Loucy (cell line): ENCODE measurements at regions not wholly inside any gene's neighbourhood (a gene's known extent, or its start where the extent isn't known, plus 50 kb on each side); places are given as distances from the start of the nearest gene placed in this dataset.
"Not testable (repeated sequence)": the region's sequence is repeated elsewhere in the genome, so short reads cannot be mapped to it uniquely, and the experiment has no call there.

ENCODE experiments used
- H2AFZ ChIP-seq: fragments of 200-600 bp; sonication (generic); 2 replicates; pipeline ENCODE4 v1.6.0; 2016; ENCODE audit warnings: antibody characterized with exemption, mild to moderate bottlenecking, low read length, moderate library complexity
- H3F3A ChIP-seq: fragments of 200-600 bp; 2 replicates; pipeline ENCODE4 v1.6.0; 2016; ENCODE audit warnings: antibody characterized with exemption, low read depth, mild to moderate bottlenecking
- H3K27me3 ChIP-seq: fragments of 200-600 bp; sonication (generic); 2 replicates; pipeline ENCODE4 v1.6.1; 2014; ENCODE audit warnings: low read length, mild to moderate bottlenecking; ENCODE audit not compliant: insufficient read depth, poor library complexity, severe bottlenecking
- H3K36me3 ChIP-seq: fragments of 200-600 bp; sonication (generic); 2 replicates; pipeline ENCODE4 v1.6.1; 2016; ENCODE audit warnings: low read length; ENCODE audit not compliant: insufficient read depth
- H3K4me1 ChIP-seq: fragments of 200-600 bp; sonication (generic); 2 replicates; pipeline ENCODE4 v1.5.1; 2014; ENCODE audit warnings: low read length, mild to moderate bottlenecking; ENCODE audit not compliant: insufficient read depth, poor library complexity, severe bottlenecking
- H3K4me2 ChIP-seq: fragments of 200-600 bp; sonication (generic); 2 replicates; pipeline ENCODE4 v1.6.0; 2014; ENCODE audit warnings: antibody characterized with exemption, low read length, low read depth, mild to moderate bottlenecking; ENCODE audit not compliant: poor library complexity, severe bottlenecking
- H3K4me3 ChIP-seq: fragments of 200-600 bp; sonication (generic); 2 replicates; pipeline ENCODE4 v1.5.1; 2014; ENCODE audit warnings: low read length, mild to moderate bottlenecking, mixed read lengths; ENCODE audit not compliant: poor library complexity, severe bottlenecking
- H3K79me2 ChIP-seq: fragments of 200-600 bp; sonication (generic); 2 replicates; pipeline ENCODE4 v1.6.1; 2014; ENCODE audit warnings: low read length; ENCODE audit not compliant: insufficient read depth
- H3K9ac ChIP-seq: fragments of 200-600 bp; sonication (generic); 2 replicates; pipeline ENCODE4 v1.6.0; 2014; ENCODE audit warnings: mild to moderate bottlenecking, low read depth, low read length, moderate library complexity; ENCODE audit not compliant: poor library complexity, severe bottlenecking
- H3K9me2 ChIP-seq: fragments of 200-600 bp; sonication (generic); replicated peaks from 2 replicates; pipeline ENCODE4 v1.6.1; 2016; ENCODE audit warnings: low read depth, low read length, mixed read lengths
- H3K9me3 ChIP-seq: fragments of 200-600 bp; sonication (generic); 2 replicates; pipeline ENCODE4 v1.6.1; 2014; ENCODE audit warnings: mild to moderate bottlenecking, antibody characterized with exemption, low read length, low read depth; ENCODE audit not compliant: insufficient read depth
- H4K20me1 ChIP-seq: fragments of 200-600 bp; sonication (generic); 2 replicates; pipeline ENCODE4 v1.6.0; 2014; ENCODE audit warnings: antibody characterized with exemption, low read length, mild to moderate bottlenecking; ENCODE audit not compliant: insufficient read depth, poor library complexity, severe bottlenecking
- EZH2phosphoT487 ChIP-seq: fragments of 200-600 bp; IDR thresholded peaks from 2 replicates; pipeline ENCODE4 v1.6.1; 2018; ENCODE audit warnings: antibody characterized with exemption, mild to moderate bottlenecking, moderate library complexity, borderline replicate concordance
- TF ChIP-seq, protein P1 (sequence below): fragments of 200-600 bp; sonication (generic); conservative IDR thresholded peaks from 2 replicates; pipeline ENCODE4 v1.5.1; 2014; ENCODE audit warnings: mild to moderate bottlenecking, antibody characterized with exemption, low read length

GRCh38 chr6:85715797-85716196, 73.1 kb upstream of the SYNCRIP start:
- no peak overlapping the region for H3K9ac ChIP-seq
- H3K4me2 ChIP-seq, result no peak overlapping the region
- no peak for TF ChIP-seq EZH2phosphoT487
- TF ChIP-seq, protein P1, sequence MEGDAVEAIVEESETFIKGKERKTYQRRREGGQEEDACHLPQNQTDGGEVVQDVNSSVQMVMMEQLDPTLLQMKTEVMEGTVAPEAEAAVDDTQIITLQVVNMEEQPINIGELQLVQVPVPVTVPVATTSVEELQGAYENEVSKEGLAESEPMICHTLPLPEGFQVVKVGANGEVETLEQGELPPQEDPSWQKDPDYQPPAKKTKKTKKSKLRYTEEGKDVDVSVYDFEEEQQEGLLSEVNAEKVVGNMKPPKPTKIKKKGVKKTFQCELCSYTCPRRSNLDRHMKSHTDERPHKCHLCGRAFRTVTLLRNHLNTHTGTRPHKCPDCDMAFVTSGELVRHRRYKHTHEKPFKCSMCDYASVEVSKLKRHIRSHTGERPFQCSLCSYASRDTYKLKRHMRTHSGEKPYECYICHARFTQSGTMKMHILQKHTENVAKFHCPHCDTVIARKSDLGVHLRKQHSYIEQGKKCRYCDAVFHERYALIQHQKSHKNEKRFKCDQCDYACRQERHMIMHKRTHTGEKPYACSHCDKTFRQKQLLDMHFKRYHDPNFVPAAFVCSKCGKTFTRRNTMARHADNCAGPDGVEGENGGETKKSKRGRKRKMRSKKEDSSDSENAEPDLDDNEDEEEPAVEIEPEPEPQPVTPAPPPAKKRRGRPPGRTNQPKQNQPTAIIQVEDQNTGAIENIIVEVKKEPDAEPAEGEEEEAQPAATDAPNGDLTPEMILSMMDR, result no peak
- H4K20me1 ChIP-seq, result no peaks in the 10 kb centered on the region
- H3K4me3 ChIP-seq, result no peak overlapping the region
- H3K79me2 ChIP-seq, result no peaks in the 10 kb centered on the region
- no peaks in the 10 kb centered on the region for H3F3A ChIP-seq
- no peaks in the 10 kb centered on the region for H3K36me3 ChIP-seq
- H3K9me3 ChIP-seq, result peaks cover 4% of the 10 kb centered on the region; the same call in 1 of the 2 replicates
- H2AFZ ChIP-seq, result no peak overlapping the region
- no peaks in the 10 kb centered on the region for H3K9me2 ChIP-seq
- H3K27me3 ChIP-seq, result no peaks in the 10 kb centered on the region
- no peaks in the 10 kb centered on the region for H3K4me1 ChIP-seq

DNA sequence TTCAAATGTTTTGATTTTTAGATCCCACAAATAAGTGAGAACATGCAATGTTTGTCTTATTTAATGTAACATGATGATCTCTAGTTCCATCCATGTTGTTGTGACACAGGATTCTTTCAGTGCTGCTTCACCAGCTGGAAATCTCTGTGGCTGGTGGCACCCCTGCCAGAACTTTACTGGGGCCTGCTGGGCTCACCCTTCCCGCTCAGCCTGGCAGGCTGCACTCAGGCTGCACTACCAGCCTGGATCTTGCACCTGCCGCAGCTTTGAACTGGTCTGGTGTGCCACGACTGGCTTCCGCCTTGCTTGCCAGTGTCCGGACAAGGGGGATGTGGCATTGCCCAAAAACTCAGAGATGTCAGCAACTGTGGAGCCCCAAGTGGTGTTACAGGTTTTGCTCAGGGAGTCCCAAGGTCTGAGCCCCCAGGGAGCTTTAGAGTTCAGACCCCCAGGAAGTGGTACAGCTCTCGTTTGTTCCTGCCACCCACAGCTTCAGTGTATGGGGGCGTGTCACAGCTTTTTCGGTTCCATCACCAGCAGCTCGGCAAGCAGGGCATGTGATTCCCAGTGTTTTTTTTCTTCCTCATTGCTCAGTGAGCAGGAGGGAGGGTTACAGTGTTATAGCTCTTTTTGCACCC, 72.3 kb upstream of the SYNCRIP start:
- no peak overlapping the region for H3K4me2 ChIP-seq

GRCh38 chr6:85712346-85712745, 69.7 kb upstream of the SYNCRIP start:
- Histone ChIP-seq H3K79me2 (no peaks in the 10 kb centered on the region), H3K9ac (no peak overlapping the region), H3K4me3 (no peak overlapping the region), H2AFZ (no peak overlapping the region), H3F3A (no peaks in the 10 kb centered on the region), H3K27me3 (no peaks in the 10 kb centered on the region), H3K4me1 (no peaks in the 10 kb centered on the region), H4K20me1 (no peaks in the 10 kb centered on the region), H3K9me2 (no peaks in the 10 kb centered on the region), H3K4me2 (no peak overlapping the region), H3K9me3 (peaks cover 4% of the 10 kb centered on the region; the same call in 1 of the 2 replicates), H3K36me3 (no peaks in the 10 kb centered on the region)
- TF ChIP-seq, protein P1, result no peak
- no peak for TF ChIP-seq EZH2phosphoT487

More for the DNA sequence above, 72.3 kb upstream of the SYNCRIP start:
- H3K79me2 ChIP-seq, result no peaks in the 10 kb centered on the region
- H3K36me3 ChIP-seq, result no peaks in the 10 kb centered on the region
- no peaks in the 10 kb centered on the region for H3F3A ChIP-seq
- no peaks in the 10 kb centered on the region for H4K20me1 ChIP-seq
- H3K4me3 ChIP-seq, result no peak overlapping the region
- no peaks in the 10 kb centered on the region for H3K4me1 ChIP-seq
- H3K9me2 ChIP-seq, result no peaks in the 10 kb centered on the region
- H3K9ac ChIP-seq, result no peak overlapping the region
- TF ChIP-seq, protein P1, result no peak
- TF ChIP-seq EZH2phosphoT487, result no peak
- H3K27me3 ChIP-seq, result no peaks in the 10 kb centered on the region
- H3K9me3 ChIP-seq, result peaks cover 4% of the 10 kb centered on the region; the same call in 1 of the 2 replicates
- no peak overlapping the region for H2AFZ ChIP-seq

DNA sequence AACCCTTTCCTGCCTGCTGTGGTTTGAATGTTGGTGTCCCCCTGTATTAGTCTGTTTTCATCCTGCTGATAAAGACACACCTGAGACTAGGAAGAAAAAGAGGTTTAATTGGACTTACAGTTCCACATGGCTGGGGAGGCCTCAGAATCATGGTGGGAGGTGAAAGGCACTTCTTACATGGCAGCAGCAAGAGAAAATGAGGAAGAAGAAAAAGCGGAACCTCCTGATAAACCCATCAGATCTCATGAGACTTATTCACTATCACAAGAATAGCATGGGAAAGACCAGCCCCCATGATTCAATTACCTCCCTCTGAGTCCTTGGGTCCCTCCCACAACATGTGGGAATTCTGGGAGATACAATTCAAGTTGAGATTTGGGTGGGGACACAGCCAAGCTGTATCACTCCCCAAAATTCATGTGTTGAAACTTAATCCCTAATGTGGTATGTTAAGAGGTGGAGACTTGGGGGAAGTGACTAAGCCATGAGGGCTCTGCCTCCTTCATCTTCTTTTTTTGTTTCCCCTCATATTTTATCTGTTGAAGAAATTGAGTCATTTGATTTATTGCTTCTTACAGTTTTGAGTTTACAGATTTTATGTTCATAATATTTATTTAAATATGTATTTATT, 64.9 kb upstream of the SYNCRIP start:
- H3K36me3 ChIP-seq, H3F3A ChIP-seq, H3K4me3 ChIP-seq, H3K9me3 ChIP-seq, H3K27me3 ChIP-seq, H3K4me1 ChIP-seq, H2AFZ ChIP-seq, H3K9me2 ChIP-seq, H3K9ac ChIP-seq, H3K79me2 ChIP-seq, H4K20me1 ChIP-seq, H3K4me2 ChIP-seq: not testable (repeated sequence)
